GM18502 (cell line): ENCODE measurements at regions not wholly inside any gene's neighbourhood (a gene's known extent, or its start where the extent isn't known, plus 50 kb on each side); places are given as distances from the start of the nearest gene placed in this dataset.
"Not testable (repeated sequence)": the region's sequence is repeated elsewhere in the genome, so short reads cannot be mapped to it uniquely, and the experiment has no call there.

ENCODE experiments used
- ATAC-seq: cut with Tn5 transposase; IDR thresholded peaks from one replicate; pipeline ENCODE4 v1.9.1; 2021; ENCODE audit warnings: mild to moderate bottlenecking; ENCODE audit not compliant: unreplicated experiment, poor library complexity

DNA sequence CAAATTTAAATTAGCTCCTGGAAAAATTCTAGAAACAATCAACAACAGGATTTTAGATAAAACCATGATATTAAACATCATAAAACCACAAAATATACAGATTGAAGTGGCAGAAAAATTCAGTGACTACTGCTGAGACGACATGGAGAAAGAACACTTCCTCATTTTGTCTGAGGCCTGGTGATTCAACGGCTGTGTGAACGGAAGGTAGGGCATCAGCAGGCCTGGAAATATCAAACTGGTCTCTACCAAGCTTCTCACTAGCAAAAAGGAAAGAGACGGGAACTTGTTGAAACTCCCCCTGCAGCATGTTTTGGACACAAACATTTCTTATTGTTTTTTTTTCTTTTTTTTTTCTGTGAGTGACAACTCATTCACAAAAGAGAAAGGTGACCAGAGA is 58.0 kb upstream of the AHI1 start:
- ATAC-seq = peak; percentile 75

DNA sequence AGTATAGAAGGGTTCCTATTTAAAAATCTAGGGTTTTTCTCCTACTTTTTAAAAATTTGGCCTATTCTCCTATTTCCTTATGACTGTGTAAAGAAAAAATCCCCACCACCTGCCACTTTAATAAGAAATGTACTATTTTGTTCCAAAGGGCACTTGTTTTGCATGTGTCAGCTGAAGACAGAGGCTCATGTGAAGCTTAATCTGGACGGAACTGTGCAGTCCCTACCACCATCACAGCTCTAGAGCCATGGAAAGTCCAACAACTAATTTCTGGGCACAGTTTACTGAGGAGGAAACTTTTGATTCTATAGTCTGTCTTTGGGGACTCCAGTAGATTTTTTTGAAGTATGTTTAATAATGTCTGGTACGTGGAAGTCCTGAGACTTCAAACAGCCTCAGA is 60.0 kb upstream of the AHI1 start:
- ATAC-seq = no peak

DNA sequence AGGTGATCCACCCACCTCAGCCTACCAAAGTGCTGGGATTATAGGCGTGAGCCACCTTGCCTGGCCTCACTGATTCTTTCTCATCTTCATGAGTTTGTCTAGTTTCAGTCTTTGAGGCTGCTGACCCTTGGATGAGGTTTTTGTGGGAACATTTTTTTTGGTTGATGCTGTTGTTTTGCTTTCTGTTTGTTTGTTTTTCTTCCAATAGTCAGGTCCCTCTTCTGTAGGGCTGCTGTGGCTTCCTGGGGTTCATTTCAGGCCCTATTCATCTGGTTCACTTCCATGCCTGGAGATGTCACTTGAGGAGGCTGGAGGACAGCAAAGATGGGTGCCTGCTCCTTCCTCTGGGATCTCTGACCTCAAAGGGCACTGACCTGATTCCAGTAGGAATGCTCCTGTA is 68.1 kb upstream of the AHI1 start:
- ATAC-seq = not testable (repeated sequence)

DNA sequence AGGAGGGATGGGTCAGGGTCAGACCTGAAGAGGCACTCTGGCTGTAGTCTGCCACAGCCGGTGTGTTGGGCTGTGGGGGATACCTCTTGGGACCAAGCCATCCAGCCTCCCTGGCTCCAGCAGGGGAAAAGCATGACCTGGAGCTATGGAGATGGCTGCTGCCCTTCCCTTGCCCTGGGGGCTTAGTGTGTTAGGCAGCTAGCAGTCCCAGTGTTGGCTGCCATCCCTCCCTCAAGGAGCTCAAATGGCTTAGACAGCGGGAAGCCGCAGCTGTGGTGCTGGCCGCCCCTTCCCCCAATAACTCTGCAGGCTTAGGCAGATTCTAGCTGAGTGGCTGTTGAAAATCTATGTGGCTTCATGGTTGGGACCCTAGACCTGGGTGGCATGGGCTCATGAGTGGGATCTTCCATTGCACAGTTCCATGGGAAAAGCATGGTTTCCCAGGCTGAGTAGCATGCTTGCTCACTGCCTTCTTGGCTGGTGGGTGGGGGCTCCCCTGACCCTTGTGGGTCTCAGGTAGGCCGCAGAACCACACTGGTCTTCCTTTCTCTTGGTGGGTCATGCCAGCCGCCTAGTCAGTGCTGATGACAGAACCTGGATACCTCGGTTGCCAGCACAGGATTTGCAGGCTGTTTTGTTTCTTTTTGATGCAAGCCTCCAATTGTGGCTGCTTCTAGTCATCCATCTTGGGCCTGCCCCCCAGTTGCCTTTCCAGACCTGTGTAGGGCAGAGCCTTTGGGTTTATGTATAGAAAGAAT is 69.0 kb upstream of the AHI1 start:
- ATAC-seq = no peak

DNA sequence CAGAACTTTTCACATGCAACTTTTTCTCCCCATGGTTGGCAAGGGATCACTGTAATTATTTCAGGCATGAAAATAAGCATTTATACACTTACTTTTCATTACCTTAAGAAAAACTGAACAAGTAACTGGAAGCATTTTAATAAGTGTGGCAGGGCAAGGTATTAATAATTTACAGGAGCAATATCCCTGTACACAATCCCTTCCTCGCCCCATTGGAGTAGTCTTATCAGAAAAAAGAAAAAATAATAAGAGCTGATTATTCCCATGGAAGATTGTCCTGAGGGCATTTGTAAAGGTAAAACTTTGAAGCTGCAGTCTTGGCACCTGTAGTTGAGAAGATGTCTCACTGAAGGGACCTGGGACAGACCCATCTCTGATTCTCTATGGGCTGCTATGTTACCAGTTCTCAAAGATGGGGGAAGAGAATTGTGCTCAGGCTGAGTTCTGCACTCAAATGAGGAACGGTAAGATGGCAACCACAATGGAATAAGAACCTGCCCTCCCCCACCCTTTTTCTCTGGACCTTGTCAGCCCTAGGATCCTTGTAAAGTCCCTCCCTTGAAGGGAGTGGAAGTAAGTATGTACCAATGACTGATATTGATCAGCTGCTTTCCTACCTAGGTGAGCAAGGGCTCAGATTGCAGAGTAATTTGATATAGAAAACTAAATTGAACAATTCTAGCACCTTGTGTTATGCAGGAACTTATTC is 70.0 kb upstream of the AHI1 start:
- no peak for ATAC-seq

DNA sequence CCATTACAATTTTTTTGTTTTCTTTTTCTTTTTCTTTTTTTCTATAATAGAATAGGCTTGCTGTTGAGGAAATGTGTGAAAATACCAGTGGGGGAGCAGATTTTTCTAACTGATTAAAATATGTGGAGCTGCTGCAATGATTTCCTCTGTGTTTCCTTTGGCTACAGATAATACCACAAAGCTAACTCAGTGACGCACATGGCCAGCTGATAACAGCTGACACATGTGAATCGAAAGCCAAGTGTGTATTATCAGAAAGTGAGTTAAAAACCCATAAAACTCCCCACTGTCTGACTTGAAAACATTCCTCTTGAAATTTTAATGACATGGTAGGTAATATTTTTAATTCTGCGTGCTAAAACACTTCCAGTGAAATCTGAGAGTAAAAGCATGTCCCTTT is 70.8 kb upstream of the AHI1 start:
- peak; percentile 87 for ATAC-seq

DNA sequence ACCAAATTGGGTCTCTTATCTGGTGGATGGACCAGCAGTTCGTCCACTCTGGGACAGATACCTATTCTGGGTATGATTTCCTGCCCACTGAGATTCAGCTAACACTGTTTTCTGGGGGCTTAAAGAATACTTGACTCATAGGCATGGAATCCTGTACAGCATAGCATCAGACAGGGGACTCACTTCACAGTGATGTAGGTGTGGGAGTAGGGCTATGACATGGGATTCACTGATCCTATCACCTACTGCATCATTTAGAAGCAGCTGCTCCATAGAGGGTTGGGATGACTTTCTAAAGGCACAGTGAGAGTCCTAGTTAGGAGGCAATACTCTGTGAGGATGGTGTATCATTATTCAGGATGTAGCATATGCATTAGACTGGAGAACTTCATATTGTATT is 74.5 kb upstream of the AHI1 start:
- ATAC-seq = no peak

DNA sequence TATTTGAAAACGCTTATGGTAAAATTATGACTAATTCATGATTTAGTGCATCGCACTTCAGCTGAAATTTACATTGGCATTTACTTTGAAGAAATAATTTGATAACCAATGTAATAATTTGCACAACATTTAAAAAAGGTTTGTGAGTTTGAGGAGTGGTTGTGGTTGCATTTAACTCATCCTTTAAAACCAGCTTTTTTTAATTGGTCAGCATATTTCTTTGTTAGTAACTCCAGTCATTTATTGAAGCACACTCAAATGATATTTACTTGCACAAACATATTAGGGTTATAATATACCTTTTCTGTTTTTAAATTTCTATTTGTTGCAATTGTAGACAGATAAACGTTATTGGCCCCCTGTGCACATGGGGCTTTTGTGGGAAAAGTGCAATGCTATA is 78.1 kb upstream of the AHI1 start:
- no peak for ATAC-seq

DNA sequence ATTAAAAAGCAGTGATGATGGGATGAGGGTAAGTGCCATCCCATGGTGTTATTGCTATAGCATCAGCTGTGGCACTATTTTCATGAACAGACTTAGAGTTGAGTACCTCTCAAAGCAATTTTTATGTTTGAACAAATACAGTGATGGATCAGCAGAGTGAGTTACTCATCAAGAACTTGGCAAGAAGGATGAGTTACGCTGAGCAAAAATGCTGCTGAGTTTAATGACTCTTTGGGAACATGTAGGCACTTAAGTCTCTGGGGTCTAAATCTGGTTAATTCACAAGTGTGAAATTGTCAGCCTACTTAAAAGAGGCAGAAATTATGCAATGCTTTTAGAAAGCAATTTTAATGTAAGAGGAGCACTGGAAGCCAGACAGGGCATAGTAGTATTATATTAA is 78.5 kb upstream of the AHI1 start:
- ATAC-seq = no peak

DNA sequence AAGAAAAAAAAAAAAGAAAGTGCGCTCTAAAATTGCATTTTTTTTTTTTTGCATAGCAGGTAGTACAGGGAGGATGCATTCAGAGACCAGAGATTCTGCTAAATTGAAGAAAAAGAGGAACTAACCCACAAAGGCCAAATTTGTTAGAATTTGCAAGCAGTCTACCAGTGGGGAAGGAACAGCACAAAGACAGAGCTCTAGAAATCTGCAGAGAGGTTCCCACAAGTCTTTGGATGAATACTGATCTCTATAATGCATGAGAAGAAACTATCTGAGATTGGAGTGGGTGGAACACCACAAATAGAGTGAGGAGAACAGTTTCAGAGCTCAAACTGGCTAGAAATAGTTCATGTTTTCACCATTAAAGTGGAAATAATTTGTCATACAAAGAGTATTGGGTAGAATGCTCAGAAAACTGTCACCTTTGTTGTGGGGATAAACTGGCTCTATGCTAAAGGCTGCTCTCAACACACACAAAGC is 79.6 kb upstream of the AHI1 start:
- peak; percentile 95 for ATAC-seq

DNA sequence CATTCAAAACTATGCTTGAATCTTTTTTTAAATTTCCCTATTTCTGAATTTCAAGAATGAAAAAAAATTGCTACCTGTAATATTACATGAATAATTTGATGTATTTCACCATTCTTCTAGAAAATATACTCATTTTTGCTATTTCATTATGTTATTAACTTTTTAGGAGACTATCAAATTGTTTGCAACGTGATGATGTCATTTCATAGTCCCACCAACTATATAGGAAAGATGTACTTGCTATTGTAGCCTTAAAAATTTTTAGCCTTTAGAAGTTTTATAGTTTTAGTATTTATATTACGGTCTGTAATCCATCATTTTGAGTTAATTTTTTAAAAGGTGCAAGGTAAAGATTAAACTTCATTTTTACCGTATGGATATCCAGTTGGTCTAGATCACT is 81.4 kb upstream of the AHI1 start:
- ATAC-seq = no peak

DNA sequence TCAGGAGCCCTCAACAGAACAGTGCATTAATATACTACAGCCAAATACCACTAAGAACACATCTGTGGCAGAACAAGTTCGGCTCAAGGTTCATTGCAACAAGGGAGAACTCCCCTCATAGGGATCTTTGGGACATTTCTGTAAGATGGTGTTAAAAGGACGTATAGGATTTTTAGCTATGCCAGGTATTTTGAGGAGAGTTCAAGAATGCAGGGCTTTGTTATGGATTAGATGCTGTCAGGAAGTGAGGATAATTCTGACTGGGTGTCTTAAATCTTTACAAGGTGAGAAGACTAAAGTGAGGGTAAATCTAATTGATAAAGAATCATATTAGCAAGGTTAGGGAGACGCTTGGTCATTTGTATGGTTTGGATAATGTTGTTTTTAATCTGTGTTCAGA is 83.7 kb upstream of the AHI1 start:
- ATAC-seq = no peak

DNA sequence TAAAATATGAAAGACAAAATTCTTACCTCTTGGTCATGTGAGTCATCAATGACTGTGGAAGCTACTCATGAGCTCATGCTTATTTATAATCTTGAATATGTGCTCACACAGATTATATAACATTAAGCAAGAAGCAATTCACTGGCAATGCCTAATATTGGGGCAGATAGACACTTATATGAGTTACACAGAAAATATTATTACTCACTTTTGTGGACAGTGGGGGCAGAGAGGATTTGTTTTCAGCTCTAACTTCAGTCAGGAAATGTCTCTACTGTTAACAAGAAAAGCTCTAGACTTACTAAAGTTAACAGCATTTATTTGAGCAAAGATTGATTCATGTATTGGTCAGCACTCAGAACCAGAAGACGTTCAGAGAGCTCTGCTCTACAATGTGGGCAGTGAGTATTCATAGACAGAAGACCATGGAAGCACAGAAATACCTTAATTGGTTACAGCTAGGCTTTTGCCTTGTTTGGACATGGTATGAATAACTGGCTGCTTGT is 85.8 kb upstream of the AHI1 start:
- ATAC-seq = no peak

DNA sequence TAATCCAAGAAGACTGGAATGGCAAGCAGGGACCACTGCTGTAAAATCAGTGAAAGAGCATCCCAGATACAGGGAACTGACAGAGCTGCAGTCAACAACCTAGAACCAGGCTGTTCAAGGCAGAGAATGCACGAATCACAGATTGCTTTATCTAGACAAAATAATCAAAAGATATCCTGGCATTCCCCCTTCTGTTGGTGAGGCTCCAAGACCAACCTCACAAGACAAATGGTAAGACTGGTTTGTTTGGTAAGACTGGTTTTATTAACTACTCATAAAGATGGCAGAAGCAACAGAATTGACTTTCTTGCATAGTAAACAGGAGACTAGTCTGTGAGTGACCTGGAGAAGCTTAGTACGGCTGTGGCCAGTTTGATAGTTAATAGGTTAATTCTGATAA is 88.8 kb upstream of the AHI1 start:
- ATAC-seq = no peak

DNA sequence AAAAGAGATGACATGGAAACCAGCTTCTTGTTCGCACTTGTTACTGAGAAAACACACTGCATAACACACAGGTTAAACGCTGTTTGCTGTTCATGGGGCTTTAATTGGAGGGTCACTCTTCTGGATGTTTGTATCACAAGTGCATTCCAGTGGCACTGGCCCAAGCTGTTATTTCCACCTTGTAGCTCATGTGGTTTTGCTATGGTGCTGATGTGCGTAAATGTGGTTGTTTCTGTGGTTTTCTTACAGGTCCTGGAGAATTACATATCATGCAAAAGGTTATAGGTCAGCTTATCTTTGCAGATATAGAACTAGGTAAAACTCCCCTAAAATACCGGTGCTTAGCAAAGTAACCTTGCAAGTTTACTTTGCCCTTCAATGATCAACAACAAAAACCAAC is 89.3 kb upstream of the AHI1 start:
- peak; percentile 59 for ATAC-seq

DNA sequence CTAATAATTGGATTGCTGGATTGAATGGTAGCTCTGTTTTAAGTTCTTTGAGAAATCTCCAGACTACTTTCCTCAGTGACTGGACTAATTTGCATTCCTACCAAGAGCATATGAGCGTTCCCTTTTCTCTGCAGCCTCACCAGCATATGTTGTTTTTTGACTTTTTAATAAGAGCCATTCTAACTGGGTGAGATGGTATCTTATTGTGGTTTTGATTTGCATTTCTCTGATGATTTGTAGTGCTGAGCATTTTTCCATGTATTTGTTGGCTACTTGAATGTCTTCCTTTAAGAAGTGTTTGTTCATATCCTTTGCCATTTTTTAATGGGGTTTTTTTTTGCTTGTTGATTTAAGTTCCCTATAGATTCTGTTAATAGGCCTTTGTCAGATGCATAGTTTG is 94.7 kb upstream of the AHI1 start:
- no peak for ATAC-seq

DNA sequence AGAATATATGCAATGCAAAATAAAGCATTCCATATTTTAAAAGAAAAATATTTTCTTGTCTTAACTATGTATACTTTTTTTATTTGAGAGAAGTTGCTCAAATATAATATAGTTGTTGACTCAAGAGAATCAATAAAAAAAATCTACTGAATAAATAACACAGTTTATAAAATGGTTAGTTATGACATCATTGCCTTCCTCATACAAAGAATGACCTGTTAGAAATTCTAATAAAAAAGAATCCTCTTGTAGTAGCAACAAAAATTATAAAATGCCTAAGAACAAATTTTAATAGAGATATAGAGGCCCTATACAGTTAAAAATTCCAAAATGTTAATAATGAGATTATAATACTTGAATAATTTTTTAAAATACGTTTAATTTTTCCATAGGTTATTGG is 96.5 kb upstream of the AHI1 start:
- no peak for ATAC-seq

DNA sequence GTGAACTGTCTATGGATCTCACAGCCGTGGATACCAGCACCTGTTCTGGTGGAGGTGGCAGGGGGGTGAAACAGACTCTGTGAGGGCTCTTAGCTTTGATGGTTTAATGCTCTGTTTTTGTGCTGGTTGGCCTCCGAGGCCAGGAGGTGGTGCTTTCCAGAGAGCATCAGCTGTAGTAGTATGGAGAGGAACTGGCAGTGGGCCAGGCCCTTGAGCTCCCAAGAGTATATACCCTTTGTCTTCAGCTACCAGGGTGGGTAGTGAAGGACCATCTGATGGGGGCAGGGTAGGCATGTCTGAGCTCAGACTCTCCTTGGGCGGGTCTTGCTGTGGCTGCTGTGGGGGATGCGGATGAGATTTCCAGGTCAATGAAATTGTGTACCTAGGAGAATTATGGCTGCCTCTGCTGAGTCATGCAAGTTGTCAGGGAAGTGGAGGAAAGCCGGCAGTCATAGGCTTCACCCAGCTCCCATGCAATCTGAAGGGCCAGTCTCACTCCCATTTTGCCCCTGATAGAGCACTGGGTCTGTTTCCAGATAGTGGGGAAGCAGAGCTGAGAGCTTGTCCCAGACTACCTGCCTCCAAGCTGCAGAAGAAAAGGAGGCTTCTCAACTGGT is 102.7 kb upstream of the AHI1 start:
- no peak for ATAC-seq

DNA sequence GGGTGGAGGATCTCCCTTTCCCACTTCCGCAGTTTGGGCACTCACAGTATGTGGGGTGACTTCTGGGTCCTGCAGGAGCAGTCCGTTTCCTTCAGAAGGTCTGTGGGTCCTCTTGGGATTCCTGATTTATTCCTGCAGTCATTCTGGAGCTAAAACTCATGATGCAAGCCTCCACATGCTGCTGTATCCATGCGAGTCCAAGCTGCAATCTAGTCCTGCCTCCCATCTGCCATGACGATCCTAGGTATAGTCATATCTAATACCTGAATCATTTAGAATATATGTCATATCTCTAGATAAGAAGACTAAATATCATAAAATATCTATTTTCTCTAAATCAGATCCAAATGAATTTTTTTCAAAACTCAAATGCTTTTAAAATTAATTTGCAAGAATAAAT is 103.4 kb upstream of the AHI1 start:
- ATAC-seq = no peak

DNA sequence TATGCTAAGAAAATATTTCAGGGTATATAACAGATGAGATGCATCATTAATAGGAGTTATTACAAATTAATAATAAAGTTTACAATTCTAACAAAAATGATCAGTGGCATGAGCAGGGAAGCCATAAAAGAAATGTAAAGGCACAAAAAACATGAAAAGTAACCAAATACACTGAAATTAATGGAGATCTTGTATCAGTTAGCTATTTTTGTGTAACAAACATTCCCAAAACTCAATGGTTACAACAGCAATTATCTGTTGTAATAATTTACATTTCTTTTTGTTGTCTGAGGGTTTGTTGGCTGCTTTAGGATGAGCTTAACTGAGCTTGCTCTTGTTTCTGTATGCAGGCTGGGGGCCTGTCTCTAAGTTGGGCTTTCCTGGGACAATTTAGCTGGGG is 104.3 kb upstream of the AHI1 start:
- ATAC-seq = no peak

DNA sequence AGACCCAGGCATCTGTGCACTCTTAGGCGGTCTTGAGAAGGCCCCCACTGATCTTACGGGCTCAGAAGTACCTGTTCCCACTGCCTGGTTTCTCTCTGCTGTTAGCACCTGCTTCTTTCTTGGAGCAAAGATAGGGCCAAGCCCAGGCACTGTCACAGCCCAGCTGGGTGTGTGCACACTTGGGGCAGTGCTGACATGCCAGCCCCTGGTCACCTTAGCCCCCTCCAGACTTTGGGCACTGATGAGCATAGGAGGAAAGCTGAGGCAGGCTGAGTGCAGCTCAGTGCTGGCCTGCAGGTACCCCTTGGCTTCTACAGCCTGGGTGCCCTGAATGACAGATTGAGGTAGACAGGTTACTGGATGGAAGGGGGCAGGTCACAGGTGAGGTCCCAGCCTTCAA is 105.7 kb upstream of the AHI1 start:
- ATAC-seq = no peak
